Astrocyte (in vitro differentiated cells and primary cell): ENCODE measurements at regions not wholly inside any gene's neighbourhood (a gene's known extent, or its start where the extent isn't known, plus 50 kb on each side); places are given as distances from the start of the nearest gene placed in this dataset.

Experiments used
- DNase-seq: peaks from one replicate; pipeline ENCODE4 v3.0.0-alpha.2; 2010; ENCODE audit warnings: low read depth
- FAIRE-seq: peaks from 2 replicates; lab custom pipeline; 2011; peaks lifted over from hg19 to GRCh38; lab: Jason Lieb, UNC
- H2AFZ ChIP-seq: 2 replicates; pipeline ENCODE4 v1.6.0; 2012; ENCODE audit warnings: low read depth, low read length, inconsistent platforms
- H3K27ac ChIP-seq: 2 replicates; pipeline ENCODE4 v1.5.1; 2011; ENCODE audit warnings: low read depth, low read length, inconsistent platforms
- H3K27me3 ChIP-seq: 2 replicates; pipeline ENCODE4 v1.6.0; 2011; ENCODE audit warnings: low read length, inconsistent platforms; ENCODE audit not compliant: insufficient read depth
- H3K36me3 ChIP-seq: 2 replicates; pipeline ENCODE4 v1.5.1; 2011; ENCODE audit warnings: low read length, inconsistent platforms; ENCODE audit not compliant: insufficient read depth
- H3K4me1 ChIP-seq: 2 replicates; pipeline ENCODE4 v1.5.1; 2011; ENCODE audit warnings: low read length, inconsistent platforms; ENCODE audit not compliant: insufficient read depth
- H3K4me2 ChIP-seq: 2 replicates; pipeline ENCODE4 v1.6.0; 2012; ENCODE audit warnings: low read length, inconsistent platforms
- H3K4me3 ChIP-seq: 2 replicates; pipeline ENCODE4 v1.5.1; 2011; ENCODE audit warnings: low read depth, mild to moderate bottlenecking, low read length, inconsistent platforms; ENCODE audit not compliant: insufficient read depth
- H3K79me2 ChIP-seq: 2 replicates; pipeline ENCODE4 v1.6.0; 2012; ENCODE audit warnings: mild to moderate bottlenecking, low read length, inconsistent platforms; ENCODE audit not compliant: insufficient read depth
- H3K9ac ChIP-seq: 2 replicates; pipeline ENCODE4 v1.6.0; 2012; ENCODE audit warnings: mild to moderate bottlenecking, low read length, inconsistent platforms
- H3K9me3 ChIP-seq: 2 replicates; pipeline ENCODE4 v1.5.1; 2012; ENCODE audit warnings: low read depth, mild to moderate bottlenecking, low read length, inconsistent platforms; ENCODE audit not compliant: insufficient read depth
- H4K20me1 ChIP-seq: 2 replicates; pipeline ENCODE4 v1.6.0; 2012; ENCODE audit warnings: low read length, inconsistent platforms; ENCODE audit not compliant: insufficient read depth
- H3K27ac Mint-ChIP-seq: one replicate; pipeline ENCODE4 v1.8.0; 2021; ENCODE audit warnings: mild to moderate bottlenecking, mixed read lengths; ENCODE audit not compliant: unreplicated experiment
- H3K27me3 Mint-ChIP-seq: one replicate; pipeline ENCODE4 v1.8.0; 2021; ENCODE audit warnings: low read depth, mixed read lengths; ENCODE audit not compliant: unreplicated experiment
- H3K36me3 Mint-ChIP-seq: one replicate; pipeline ENCODE4 v1.8.0; 2021; ENCODE audit warnings: low read depth, mixed read lengths; ENCODE audit not compliant: unreplicated experiment
- H3K4me1 Mint-ChIP-seq: one replicate; pipeline ENCODE4 v1.8.0; 2021; ENCODE audit warnings: low read depth, mixed read lengths; ENCODE audit not compliant: unreplicated experiment
- H3K4me3 Mint-ChIP-seq: one replicate; pipeline ENCODE4 v1.8.0; 2021; ENCODE audit warnings: mild to moderate bottlenecking, moderate library complexity, mixed read lengths; ENCODE audit not compliant: unreplicated experiment
- H3K9me3 Mint-ChIP-seq: one replicate; pipeline ENCODE4 v1.8.0; 2021; ENCODE audit warnings: mild to moderate bottlenecking, mixed read lengths; ENCODE audit not compliant: unreplicated experiment
- CTCF ChIP-seq: IDR thresholded peaks from 2 replicates; pipeline ENCODE4 v1.5.1; 2011; ENCODE audit warnings: low read depth, mild to moderate bottlenecking, inconsistent platforms, low read length, moderate library complexity; ENCODE audit not compliant: insufficient read depth
- EZH2 ChIP-seq: IDR thresholded peaks from 2 replicates; pipeline ENCODE4 v1.6.1; 2012; ENCODE audit warnings: mild to moderate bottlenecking, low read length, inconsistent platforms; ENCODE audit not compliant: insufficient read depth

- Histone ChIP-seq H2AFZ (no peak overlapping the region), H3K27me3 (no peaks in the 10 kb centered on the region), H3K36me3 (no peaks in the 10 kb centered on the region), H3K4me2 (peak overlapping the region; percentile 24), H3K27ac (no peak overlapping the region), H3K9ac (no peak overlapping the region), H4K20me1 (no peaks in the 10 kb centered on the region), H3K79me2 (no peaks in the 10 kb centered on the region), H3K4me3 (no peak overlapping the region), H3K9me3 (no peaks in the 10 kb centered on the region), H3K4me1 (no peaks in the 10 kb centered on the region)
- TF ChIP-seq EZH2 (no peak), CTCF (no peak)
- Mint-ChIP-seq H3K27me3 (peaks cover 17% of the 10 kb centered on the region), H3K9me3 (peaks cover 7% of the 10 kb centered on the region), H3K4me3 (no peak overlapping the region), H3K27ac (no peak overlapping the region), H3K4me1 (peaks cover 10% of the 10 kb centered on the region), H3K36me3 (peaks cover 6% of the 10 kb centered on the region)
- FAIRE-seq (no peak), DNase-seq (no peak)
Observed at GRCh38 chr12:107336695-107337094, 243.3 kb upstream of the CRY1 start.

DNA sequence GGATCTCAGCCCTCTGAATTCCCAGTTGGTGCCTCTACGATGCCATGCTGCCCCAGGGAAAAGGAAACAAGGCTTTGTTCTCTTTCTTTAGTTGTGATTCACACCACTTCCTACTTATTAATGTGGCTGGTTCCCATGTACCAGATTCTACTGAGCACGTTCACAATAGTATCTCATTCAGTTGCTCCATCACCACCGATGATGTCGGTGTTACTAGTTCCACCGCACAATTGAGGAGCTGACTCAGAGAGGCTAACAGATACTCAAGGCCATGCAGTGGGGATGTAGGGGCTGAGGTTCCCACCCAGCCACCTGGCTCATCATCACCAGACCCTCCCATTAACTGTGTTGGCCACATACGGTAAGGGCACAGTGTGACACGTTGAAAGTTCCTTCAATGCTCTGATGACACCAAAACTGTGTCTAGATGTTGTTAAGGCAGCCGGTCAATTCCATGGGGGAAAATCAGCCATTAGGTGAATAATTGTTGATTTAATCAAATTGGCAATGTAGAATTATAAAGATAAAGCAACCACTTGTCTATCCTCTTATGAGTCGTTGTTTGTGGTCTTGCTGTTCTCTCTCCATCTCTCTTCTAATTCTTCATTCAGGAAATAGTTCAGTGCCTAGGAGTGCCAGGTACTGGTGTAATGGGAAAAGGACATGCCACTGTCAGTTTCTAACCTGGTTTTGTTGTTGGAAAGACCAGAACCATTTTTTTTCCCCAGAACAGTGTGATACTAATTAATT, 244.2 kb upstream of the CRY1 start:
- TF ChIP-seq EZH2 (no peak), CTCF (no peak)
- Mint-ChIP-seq H3K27ac (peak overlapping the region; percentile 64), H3K4me3 (no peak overlapping the region), H3K9me3 (peaks cover 8% of the 10 kb centered on the region), H3K36me3 (peaks cover 6% of the 10 kb centered on the region), H3K27me3 (peaks cover 15% of the 10 kb centered on the region), H3K4me1 (peaks cover 10% of the 10 kb centered on the region)
- no peak overlapping the region for H3K4me3 ChIP-seq
- no peak overlapping the region for H3K27ac ChIP-seq
- FAIRE-seq (no peak), DNase-seq (no peak)
- no peaks in the 10 kb centered on the region for H3K4me1 ChIP-seq
- peak overlapping the region; percentile 24 for H3K4me2 ChIP-seq
- H3K27me3 ChIP-seq = no peaks in the 10 kb centered on the region
- no peaks in the 10 kb centered on the region for H3K9me3 ChIP-seq
- H4K20me1 ChIP-seq = no peaks in the 10 kb centered on the region
- H3K79me2 ChIP-seq = no peaks in the 10 kb centered on the region
- no peak overlapping the region for H2AFZ ChIP-seq
- H3K36me3 ChIP-seq = no peaks in the 10 kb centered on the region
- no peak overlapping the region for H3K9ac ChIP-seq

DNA sequence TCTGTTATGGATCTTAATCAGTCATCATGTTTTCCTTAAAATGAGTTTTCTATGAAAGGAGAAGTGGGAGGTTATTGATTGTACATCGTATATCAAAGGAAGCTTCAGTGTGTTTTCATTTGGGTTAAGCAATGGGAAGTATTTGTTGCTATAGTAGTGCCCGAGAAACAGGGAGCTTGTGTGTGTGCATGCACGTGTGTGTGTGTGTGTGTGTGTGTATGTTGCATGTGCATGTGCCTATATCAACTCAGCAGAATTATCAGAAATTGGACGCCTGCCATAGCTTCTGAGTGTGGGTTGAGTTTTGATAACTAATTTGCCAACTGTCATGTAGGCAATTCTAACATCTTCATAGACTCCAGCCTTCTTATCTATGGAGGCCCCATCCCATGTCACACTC, 246.1 kb upstream of the CRY1 start:
- Histone ChIP-seq H2AFZ (no peak overlapping the region), H3K4me3 (no peak overlapping the region), H3K9ac (no peak overlapping the region), H3K79me2 (no peaks in the 10 kb centered on the region), H3K4me1 (peaks cover 9% of the 10 kb centered on the region), H4K20me1 (no peaks in the 10 kb centered on the region), H3K9me3 (no peaks in the 10 kb centered on the region), H3K27me3 (no peaks in the 10 kb centered on the region), H3K27ac (no peak overlapping the region), H3K4me2 (no peak overlapping the region), H3K36me3 (no peaks in the 10 kb centered on the region)
- Mint-ChIP-seq H3K9me3 (peaks cover 6% of the 10 kb centered on the region), H3K4me1 (peaks cover 19% of the 10 kb centered on the region), H3K4me3 (no peak overlapping the region), H3K36me3 (peaks cover 5% of the 10 kb centered on the region), H3K27ac (no peak overlapping the region), H3K27me3 (peaks cover 8% of the 10 kb centered on the region)
- FAIRE-seq = no peak
- DNase-seq = no peak
- TF ChIP-seq CTCF (no peak), EZH2 (no peak)
